ENCODE measurements at regions not wholly inside any gene's neighbourhood (a gene's known extent, or its start where the extent isn't known, plus 50 kb on each side); places are given as distances from the start of the nearest gene placed in this dataset.
"Not testable (repeated sequence)": the region's sequence is repeated elsewhere in the genome, so short reads cannot be mapped to it uniquely, and the experiment has no call there.

GRCh38 chr15:20376872-20377271, 164.7 kb downstream of the GOLGA6L6 start:
- H3K27ac ChIP-seq (ENCODE audit: low read length), result no peak overlapping the region
- no peaks in the 10 kb centered on the region for H3K79me2 ChIP-seq (ENCODE audit: insufficient read depth, low read length)
- H3K9me3 ChIP-seq (ENCODE audit: insufficient read depth, low read length, severe bottlenecking), result no peaks in the 10 kb centered on the region
- no peak overlapping the region for H3K4me3 ChIP-seq (ENCODE audit: low read depth in 1 of 2, low read length in 2 of 2)
- no peaks in the 10 kb centered on the region for H3K27me3 ChIP-seq (ENCODE audit: insufficient read depth, low read length, poor library complexity)
- no peak overlapping the region for H3K9ac ChIP-seq (ENCODE audit: low read depth, low read length)
- no peak overlapping the region for H3K4me2 ChIP-seq (ENCODE audit: insufficient read depth, low read length)
- TF ChIP-seq CTCF (IDR thresholded peaks at IDR 0.05; ENCODE audit: borderline replicate concordance, extremely low read depth, low read length, poor library complexity, severe bottlenecking) (no peak), EZH2 (IDR thresholded peaks at IDR 0.05; ENCODE audit: borderline replicate concordance, low read depth, low read length, severe bottlenecking) (no peak)
- no peaks in the 10 kb centered on the region for H4K20me1 ChIP-seq (ENCODE audit: insufficient read depth, low read length)
- ATAC-seq (ENCODE audit: insufficient read depth, low read depth), result no peak
- no peaks in the 10 kb centered on the region for H3K4me1 ChIP-seq (ENCODE audit: insufficient read depth, low read length)
- no peak overlapping the region for H2AFZ ChIP-seq (ENCODE audit: low read depth, low read length)
- no peaks in the 10 kb centered on the region for H3K36me3 ChIP-seq (ENCODE audit: insufficient read depth, low read length)
- DNase-seq, result no peak

GRCh38 chr15:20372416-20372815, 169.2 kb downstream of the GOLGA6L6 start:
- H3K9ac ChIP-seq (ENCODE audit: low read depth, low read length); DNase-seq; H3K27ac ChIP-seq (ENCODE audit: low read length); H3K4me2 ChIP-seq (ENCODE audit: insufficient read depth, low read length); H3K9me3 ChIP-seq (ENCODE audit: insufficient read depth, low read length, severe bottlenecking); H3K4me3 ChIP-seq (ENCODE audit: low read depth in 1 of 2, low read length in 2 of 2); H3K36me3 ChIP-seq (ENCODE audit: insufficient read depth, low read length); H4K20me1 ChIP-seq (ENCODE audit: insufficient read depth, low read length); ATAC-seq (ENCODE audit: insufficient read depth, low read depth); H3K27me3 ChIP-seq (ENCODE audit: insufficient read depth, low read length, poor library complexity); H3K4me1 ChIP-seq (ENCODE audit: insufficient read depth, low read length); H3K79me2 ChIP-seq (ENCODE audit: insufficient read depth, low read length); H2AFZ ChIP-seq (ENCODE audit: low read depth, low read length): not testable (repeated sequence)

- H3K9ac ChIP-seq (ENCODE audit: low read depth, low read length), result no peak overlapping the region
- H3K27me3 ChIP-seq (ENCODE audit: insufficient read depth, low read length, poor library complexity), result no peaks in the 10 kb centered on the region
- no peaks in the 10 kb centered on the region for H3K36me3 ChIP-seq (ENCODE audit: insufficient read depth, low read length)
- H3K4me1 ChIP-seq (ENCODE audit: insufficient read depth, low read length), result no peaks in the 10 kb centered on the region
- H3K4me3 ChIP-seq (ENCODE audit: low read depth in 1 of 2, low read length in 2 of 2), result no peak overlapping the region
- H3K79me2 ChIP-seq (ENCODE audit: insufficient read depth, low read length), result no peaks in the 10 kb centered on the region
- H3K27ac ChIP-seq (ENCODE audit: low read length), result no peak overlapping the region
- H2AFZ ChIP-seq (ENCODE audit: low read depth, low read length), result no peak overlapping the region
- ATAC-seq (ENCODE audit: insufficient read depth, low read depth) (no peak), DNase-seq (no peak)
- no peak for TF ChIP-seq EZH2 (IDR thresholded peaks at IDR 0.05; ENCODE audit: borderline replicate concordance, low read depth, low read length, severe bottlenecking)
- no peak for TF ChIP-seq CTCF (IDR thresholded peaks at IDR 0.05; ENCODE audit: borderline replicate concordance, extremely low read depth, low read length, poor library complexity, severe bottlenecking)
- H4K20me1 ChIP-seq (ENCODE audit: insufficient read depth, low read length), result no peaks in the 10 kb centered on the region
- no peaks in the 10 kb centered on the region for H3K9me3 ChIP-seq (ENCODE audit: insufficient read depth, low read length, severe bottlenecking)
- no peak overlapping the region for H3K4me2 ChIP-seq (ENCODE audit: insufficient read depth, low read length)
Measured at GRCh38 chr15:20369500-20369899, 172.1 kb downstream of the GOLGA6L6 start.

- ATAC-seq (ENCODE audit: insufficient read depth, low read depth) (no peak), DNase-seq (no peak)
- TF ChIP-seq CTCF (IDR thresholded peaks at IDR 0.05; ENCODE audit: borderline replicate concordance, extremely low read depth, low read length, poor library complexity, severe bottlenecking) (no peak), EZH2 (IDR thresholded peaks at IDR 0.05; ENCODE audit: borderline replicate concordance, low read depth, low read length, severe bottlenecking) (no peak)
- no peaks in the 10 kb centered on the region for H3K36me3 ChIP-seq (ENCODE audit: insufficient read depth, low read length)
- no peak overlapping the region for H2AFZ ChIP-seq (ENCODE audit: low read depth, low read length)
- H3K9ac ChIP-seq (ENCODE audit: low read depth, low read length), result no peak overlapping the region
- H3K4me2 ChIP-seq (ENCODE audit: insufficient read depth, low read length), result no peak overlapping the region
- H3K27ac ChIP-seq (ENCODE audit: low read length), result no peak overlapping the region
- H4K20me1 ChIP-seq (ENCODE audit: insufficient read depth, low read length), result no peaks in the 10 kb centered on the region
- H3K27me3 ChIP-seq (ENCODE audit: insufficient read depth, low read length, poor library complexity), result no peaks in the 10 kb centered on the region
- H3K4me1 ChIP-seq (ENCODE audit: insufficient read depth, low read length), result no peaks in the 10 kb centered on the region
- no peak overlapping the region for H3K4me3 ChIP-seq (ENCODE audit: low read depth in 1 of 2, low read length in 2 of 2)
- H3K9me3 ChIP-seq (ENCODE audit: insufficient read depth, low read length, severe bottlenecking), result no peaks in the 10 kb centered on the region
- no peaks in the 10 kb centered on the region for H3K79me2 ChIP-seq (ENCODE audit: insufficient read depth, low read length)
Measured at GRCh38 chr15:20368974-20369373, 172.6 kb downstream of the GOLGA6L6 start.

Data from DND-41 (cell line).